ENCODE measurements at regions not wholly inside any gene's neighbourhood (a gene's known extent, or its start where the extent isn't known, plus 50 kb on each side); places are given as distances from the start of the nearest gene placed in this dataset.

DNA sequence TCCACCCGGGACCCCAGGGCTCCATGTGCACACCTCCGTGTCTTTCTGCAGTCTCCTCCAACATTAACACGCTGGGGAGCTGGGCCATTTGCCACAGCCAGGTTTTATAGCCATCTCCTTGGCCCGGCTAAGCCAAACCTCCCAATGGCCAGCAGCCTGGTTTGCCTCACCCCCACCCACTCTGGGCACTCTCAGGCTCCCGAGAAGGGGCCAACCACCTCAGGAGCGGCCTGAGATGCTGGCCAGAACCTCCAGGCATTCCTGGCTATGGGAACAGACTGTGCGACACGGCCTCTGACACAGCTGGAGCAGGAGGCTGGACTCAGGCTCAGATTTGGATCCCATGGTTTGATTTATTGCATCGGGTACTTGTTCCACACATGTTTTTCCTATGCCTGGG lies 289.7 kb downstream of the RPLP1 start:
- H2AK9ac ChIP-seq (replicated peaks; ENCODE audit: low read depth, low read length, poor library complexity), result no peak overlapping the region
- no peak overlapping the region for H3K4me2 ChIP-seq (ENCODE audit: low read depth, low read length)
- H3K14ac ChIP-seq (replicated peaks; ENCODE audit: low read depth, low read length), result no peak overlapping the region
- no peak overlapping the region for H3K9ac ChIP-seq (ENCODE audit: low read depth, low read length)
- H2BK15ac ChIP-seq (ENCODE audit: low read depth, low read length), result no peak overlapping the region
- TF ChIP-seq RAD21 (IDR thresholded peaks at IDR 0.05; ENCODE audit: low read length), result no peak
- TF ChIP-seq CHD1 (IDR thresholded peaks at IDR 0.05; ENCODE audit: low read depth, low read length), result no peak
- no peak for TF ChIP-seq MXI1 (IDR thresholded peaks at IDR 0.05; ENCODE audit: borderline replicate concordance, low read depth, low read length)
- TF ChIP-seq, protein P1, sequence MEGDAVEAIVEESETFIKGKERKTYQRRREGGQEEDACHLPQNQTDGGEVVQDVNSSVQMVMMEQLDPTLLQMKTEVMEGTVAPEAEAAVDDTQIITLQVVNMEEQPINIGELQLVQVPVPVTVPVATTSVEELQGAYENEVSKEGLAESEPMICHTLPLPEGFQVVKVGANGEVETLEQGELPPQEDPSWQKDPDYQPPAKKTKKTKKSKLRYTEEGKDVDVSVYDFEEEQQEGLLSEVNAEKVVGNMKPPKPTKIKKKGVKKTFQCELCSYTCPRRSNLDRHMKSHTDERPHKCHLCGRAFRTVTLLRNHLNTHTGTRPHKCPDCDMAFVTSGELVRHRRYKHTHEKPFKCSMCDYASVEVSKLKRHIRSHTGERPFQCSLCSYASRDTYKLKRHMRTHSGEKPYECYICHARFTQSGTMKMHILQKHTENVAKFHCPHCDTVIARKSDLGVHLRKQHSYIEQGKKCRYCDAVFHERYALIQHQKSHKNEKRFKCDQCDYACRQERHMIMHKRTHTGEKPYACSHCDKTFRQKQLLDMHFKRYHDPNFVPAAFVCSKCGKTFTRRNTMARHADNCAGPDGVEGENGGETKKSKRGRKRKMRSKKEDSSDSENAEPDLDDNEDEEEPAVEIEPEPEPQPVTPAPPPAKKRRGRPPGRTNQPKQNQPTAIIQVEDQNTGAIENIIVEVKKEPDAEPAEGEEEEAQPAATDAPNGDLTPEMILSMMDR (conservative IDR thresholded peaks at IDR 0.05; ENCODE audit: low read depth, low read length), result no peak
- TF ChIP-seq RCOR1 (IDR thresholded peaks at IDR 0.05; ENCODE audit: insufficient replicate concordance, low read length), result no peak
- no peak for TF ChIP-seq NFE2L2 (IDR thresholded peaks at IDR 0.05; ENCODE audit: low read depth, low read length)
- TF ChIP-seq, protein P2, sequence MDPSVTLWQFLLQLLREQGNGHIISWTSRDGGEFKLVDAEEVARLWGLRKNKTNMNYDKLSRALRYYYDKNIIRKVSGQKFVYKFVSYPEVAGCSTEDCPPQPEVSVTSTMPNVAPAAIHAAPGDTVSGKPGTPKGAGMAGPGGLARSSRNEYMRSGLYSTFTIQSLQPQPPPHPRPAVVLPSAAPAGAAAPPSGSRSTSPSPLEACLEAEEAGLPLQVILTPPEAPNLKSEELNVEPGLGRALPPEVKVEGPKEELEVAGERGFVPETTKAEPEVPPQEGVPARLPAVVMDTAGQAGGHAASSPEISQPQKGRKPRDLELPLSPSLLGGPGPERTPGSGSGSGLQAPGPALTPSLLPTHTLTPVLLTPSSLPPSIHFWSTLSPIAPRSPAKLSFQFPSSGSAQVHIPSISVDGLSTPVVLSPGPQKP (IDR thresholded peaks at IDR 0.05; ENCODE audit: borderline replicate concordance, low read depth, low read length), result no peak
- no peak for TF ChIP-seq POLR2A (IDR thresholded peaks at IDR 0.05; ENCODE audit: low read depth, low read length)
- no peak for TF ChIP-seq RFX5 (IDR thresholded peaks at IDR 0.05; ENCODE audit: low read depth, low read length)
- no peak for TF ChIP-seq CEBPB (IDR thresholded peaks at IDR 0.05; ENCODE audit: low read depth, low read length)
- no peak for TF ChIP-seq MAZ (IDR thresholded peaks at IDR 0.05; ENCODE audit: borderline replicate concordance, low read depth, low read length)
- no peak for TF ChIP-seq BHLHE40 (IDR thresholded peaks at IDR 0.05; ENCODE audit: low read depth, low read length)
- TF ChIP-seq FOS (IDR thresholded peaks at IDR 0.05; ENCODE audit: low read depth, low read length), result no peak
- no peak for TF ChIP-seq SMC3 (IDR thresholded peaks at IDR 0.05; ENCODE audit: low read depth, low read length)
- no peak for TF ChIP-seq MAFK (IDR thresholded peaks at IDR 0.05; ENCODE audit: low read depth, low read length)
- ChIA-PET POLR2A (ENCODE audit: unreplicated experiment) (no interaction called here), CTCF (no interaction called here)
- H3K9me3 ChIP-seq (ENCODE audit: control insufficient read depth, insufficient read depth, low read length), result peaks cover 7% of the 10 kb centered on the region
- DNase-seq, result no peak
- no peak overlapping the region for H4K5ac ChIP-seq (ENCODE audit: low read depth, low read length)
- H4K20me1 ChIP-seq (ENCODE audit: insufficient read depth, low read length), result no peaks in the 10 kb centered on the region
- no peak overlapping the region for H2BK20ac ChIP-seq (ENCODE audit: low read depth, low read length)
- dilution Hi-C loops (cut with HindIII; ENCODE audit: low sequenced_read_pairs, unreplicated experiment) (no loop called here), in situ Hi-C loops (cut with MboI; ENCODE audit: low sequenced_read_pairs) (no loop called here), intact Hi-C loops (cut with micrococcal nuclease) (no loop called here)
- no peak overlapping the region for H2BK120ac ChIP-seq (ENCODE audit: low read depth, low read length)
- no peak overlapping the region for H2BK5ac ChIP-seq (ENCODE audit: low read depth, low read length, poor library complexity, severe bottlenecking)
- no peak overlapping the region for H3K18ac ChIP-seq (ENCODE audit: low read depth, low read length)
- no TSS peak for BruUV-seq (replicated peaks)
- H3K27ac ChIP-seq (ENCODE audit: insufficient read depth, low read length), result no peak overlapping the region
- no peaks in the 10 kb centered on the region for H3K79me1 ChIP-seq (ENCODE audit: low read depth in 1 of 2, low read length in 2 of 2)
- H3K9me1 ChIP-seq (ENCODE audit: insufficient read depth, low read length), result 0 out of 2 replicates have a peak, but pooled peaks cover 3% of the 10 kb centered on the region
- no peaks in the 10 kb centered on the region for H3K36me3 ChIP-seq (ENCODE audit: control insufficient read depth, insufficient read depth, low read length)
- H4K91ac ChIP-seq (ENCODE audit: insufficient read depth, low read depth, low read length), result no peak overlapping the region
- H3K56ac ChIP-seq (ENCODE audit: extremely low read depth, insufficient read depth, low read length), result no peak overlapping the region
- no peak overlapping the region for H3K4me3 ChIP-seq (ENCODE audit: insufficient read depth, low read depth, low read length)
- 69% methylated on average over 6 of the region's 9 CpGs; no CpG with 5 or more reads in 1 of the 2 experiments for WGBS, 2 experiments (ENCODE audit: extremely low coverage in 2 of 2, insufficient read length in 1 of 2)
- no peak overlapping the region for H2AFZ ChIP-seq (replicated peaks; ENCODE audit: low read length, poor library complexity)
- no peak overlapping the region for H3K4ac ChIP-seq (ENCODE audit: low read depth, low read length)
- no peak for ATAC-seq (ENCODE audit: low read depth)
- H3K4me1 ChIP-seq (ENCODE audit: control insufficient read depth, insufficient read depth, low read length), result no peaks in the 10 kb centered on the region
- no peak overlapping the region for H3K23ac ChIP-seq (ENCODE audit: low read depth, low read length)
- H3K27me3 ChIP-seq (ENCODE audit: control insufficient read depth, insufficient read depth, low read length), result peaks cover 70% of the 10 kb centered on the region
- no peak overlapping the region for H4K8ac ChIP-seq (ENCODE audit: low read depth in 2 of 2, low read length in 2 of 2)
- H2AK5ac ChIP-seq (ENCODE audit: low read depth, low read length), result no peak overlapping the region
